ENCODE measurements at regions not wholly inside any gene's neighbourhood (a gene's known extent, or its start where the extent isn't known, plus 50 kb on each side); places are given as distances from the start of the nearest gene placed in this dataset.
A peak's percentile ranks its signal among the peaks of the same experiment; 100 is the strongest.

- Histone ChIP-seq H3K4ac (ENCODE audit: low read length) (no peak overlapping the region), H3K18ac (ENCODE audit: low read length) (no peak overlapping the region), H3K79me1 (ENCODE audit: low read depth, low read length) (peaks cover 4% of the 10 kb centered on the region), H3K14ac (ENCODE audit: low read length) (no peak overlapping the region), H2AFZ (ENCODE audit: low read length) (no peak overlapping the region), H3K27me3 (ENCODE audit: control insufficient read depth in 3 of 3, insufficient read depth in 3 of 3, low read depth in 1 of 3, low read length in 3 of 3) (no peaks in the 10 kb centered on the region), H3K4me3 (ENCODE audit: low read length in 2 of 2) (no peak overlapping the region), H2AK5ac (ENCODE audit: low read depth, low read length) (no peak overlapping the region), H3K9ac (ENCODE audit: low read depth, low read length, poor library complexity) (no peak overlapping the region), H4K91ac (ENCODE audit: low read depth, low read length, poor library complexity) (no peak overlapping the region), H3K4me2 (ENCODE audit: insufficient read depth, low read length, poor library complexity, severe bottlenecking) (no peak overlapping the region), H2BK15ac (ENCODE audit: low read length) (no peak overlapping the region), H4K8ac (ENCODE audit: low read depth, low read length) (no peak overlapping the region), H3K27ac (replicated peaks; ENCODE audit: low read length) (no peak overlapping the region), H2BK120ac (ENCODE audit: low read depth, low read length) (no peak overlapping the region), H3K9me3 (replicated peaks in 1 of 2; ENCODE audit: control insufficient read depth in 2 of 2, insufficient read depth in 1 of 2, low read depth in 1 of 2, low read length in 2 of 2) (peaks cover 0 to 9% of the 10 kb centered on the region in 2 donors), H3K36me3 (replicated peaks in 1 of 2; ENCODE audit: control insufficient read depth in 2 of 2, insufficient read depth in 2 of 2, low read length in 2 of 2) (peaks cover 0 to 12% of the 10 kb centered on the region in 2 donors), H2BK12ac (ENCODE audit: low read length) (no peak overlapping the region), H3K23ac (ENCODE audit: low read depth, low read length, poor library complexity) (no peak overlapping the region), H3K4me1 (ENCODE audit: control insufficient read depth in 2 of 2, insufficient read depth in 1 of 2, low read depth in 1 of 2, low read length in 2 of 2) (peaks cover 0 to 2% of the 10 kb centered on the region in 2 donors), H2BK5ac (ENCODE audit: low read length) (no peak overlapping the region)
- WGBS, 2 donors (ENCODE audit: extremely low coverage in 2 of 2, insufficient read length in 2 of 2, insufficient replicate concordance in 1 of 2): no CpG with 5 or more reads among the region's 4 CpGs
- no peak for DNase-seq (ENCODE audit: low spot score)
Measured at GRCh38 chr12:125356111-125356510, 290.9 kb downstream of the AACS start.

- Histone ChIP-seq H3K4me1 (ENCODE audit: control insufficient read depth in 2 of 2, insufficient read depth in 1 of 2, low read depth in 1 of 2, low read length in 2 of 2) (peaks cover 0 to 2% of the 10 kb centered on the region in 2 donors), H2BK12ac (ENCODE audit: low read length) (no peak overlapping the region), H3K4me2 (ENCODE audit: insufficient read depth, low read length, poor library complexity, severe bottlenecking) (no peak overlapping the region), H3K4ac (ENCODE audit: low read length) (no peak overlapping the region), H3K27ac (replicated peaks; ENCODE audit: low read length) (no peak overlapping the region), H2BK5ac (ENCODE audit: low read length) (no peak overlapping the region), H3K18ac (ENCODE audit: low read length) (no peak overlapping the region), H2BK15ac (ENCODE audit: low read length) (no peak overlapping the region), H3K4me3 (ENCODE audit: low read length in 2 of 2) (no peak overlapping the region), H3K9ac (ENCODE audit: low read depth, low read length, poor library complexity) (no peak overlapping the region), H3K79me1 (ENCODE audit: low read depth, low read length) (peaks cover 4% of the 10 kb centered on the region), H4K8ac (ENCODE audit: low read depth, low read length) (no peak overlapping the region), H3K14ac (ENCODE audit: low read length) (no peak overlapping the region), H4K91ac (ENCODE audit: low read depth, low read length, poor library complexity) (no peak overlapping the region), H2AK5ac (ENCODE audit: low read depth, low read length) (no peak overlapping the region), H2AFZ (ENCODE audit: low read length) (no peak overlapping the region), H3K27me3 (ENCODE audit: control insufficient read depth in 3 of 3, insufficient read depth in 3 of 3, low read depth in 1 of 3, low read length in 3 of 3) (peaks cover 0 to 4% (median 0%) of the 10 kb centered on the region in 3 experiments), H3K23ac (ENCODE audit: low read depth, low read length, poor library complexity) (no peak overlapping the region), H2BK120ac (ENCODE audit: low read depth, low read length) (no peak overlapping the region), H3K9me3 (replicated peaks in 1 of 2; ENCODE audit: control insufficient read depth in 2 of 2, insufficient read depth in 1 of 2, low read depth in 1 of 2, low read length in 2 of 2) (peaks cover 0 to 6% of the 10 kb centered on the region in 2 donors), H3K36me3 (replicated peaks in 1 of 2; ENCODE audit: control insufficient read depth in 2 of 2, insufficient read depth in 2 of 2, low read length in 2 of 2) (peaks cover 0 to 9% of the 10 kb centered on the region in 2 donors)
- no peak for DNase-seq (ENCODE audit: low spot score)
- no CpG with 5 or more reads among the region's 3 CpGs for WGBS, 2 donors (ENCODE audit: extremely low coverage in 2 of 2, insufficient read length in 2 of 2, insufficient replicate concordance in 1 of 2)
Measured at GRCh38 chr12:125357561-125357960, 292.3 kb downstream of the AACS start.

- Histone ChIP-seq H3K4me2 (ENCODE audit: insufficient read depth, low read length, poor library complexity, severe bottlenecking) (no peak overlapping the region), H3K4me1 (ENCODE audit: control insufficient read depth in 2 of 2, insufficient read depth in 1 of 2, low read depth in 1 of 2, low read length in 2 of 2) (no peaks in the 10 kb centered on the region), H3K9me3 (replicated peaks in 1 of 2; ENCODE audit: control insufficient read depth in 2 of 2, insufficient read depth in 1 of 2, low read depth in 1 of 2, low read length in 2 of 2) (peaks cover 0 to 4% of the 10 kb centered on the region in 2 donors), H2BK15ac (ENCODE audit: low read length) (no peak overlapping the region), H2AFZ (ENCODE audit: low read length) (no peak overlapping the region), H4K8ac (ENCODE audit: low read depth, low read length) (no peak overlapping the region), H3K27ac (replicated peaks; ENCODE audit: low read length) (no peak overlapping the region), H3K4me3 (ENCODE audit: low read length in 2 of 2) (no peak overlapping the region), H2BK5ac (ENCODE audit: low read length) (no peak overlapping the region), H3K4ac (ENCODE audit: low read length) (no peak overlapping the region), H3K23ac (ENCODE audit: low read depth, low read length, poor library complexity) (no peak overlapping the region), H3K36me3 (replicated peaks in 1 of 2; ENCODE audit: control insufficient read depth in 2 of 2, insufficient read depth in 2 of 2, low read length in 2 of 2) (peaks cover 0 to 4% of the 10 kb centered on the region in 2 donors), H3K14ac (ENCODE audit: low read length) (no peak overlapping the region), H2BK12ac (ENCODE audit: low read length) (no peak overlapping the region), H3K27me3 (ENCODE audit: control insufficient read depth in 3 of 3, insufficient read depth in 3 of 3, low read depth in 1 of 3, low read length in 3 of 3) (peaks cover 0 to 4% (median 0%) of the 10 kb centered on the region in 3 experiments), H2AK5ac (ENCODE audit: low read depth, low read length) (no peak overlapping the region), H3K9ac (ENCODE audit: low read depth, low read length, poor library complexity) (no peak overlapping the region), H4K91ac (ENCODE audit: low read depth, low read length, poor library complexity) (no peak overlapping the region), H3K79me1 (ENCODE audit: low read depth, low read length) (peaks cover 4% of the 10 kb centered on the region), H3K18ac (ENCODE audit: low read length) (no peak overlapping the region), H2BK120ac (ENCODE audit: low read depth, low read length) (no peak overlapping the region)
- no peak for DNase-seq (ENCODE audit: low spot score)
- no CpG with 5 or more reads among the region's 4 CpGs for WGBS, 2 donors (ENCODE audit: extremely low coverage in 2 of 2, insufficient read length in 2 of 2, insufficient replicate concordance in 1 of 2)
Measured at GRCh38 chr12:125360540-125360939, 295.3 kb downstream of the AACS start.

- Histone ChIP-seq H4K91ac (ENCODE audit: low read depth, low read length, poor library complexity) (no peak overlapping the region), H3K9ac (ENCODE audit: low read depth, low read length, poor library complexity) (no peak overlapping the region), H3K4me2 (ENCODE audit: insufficient read depth, low read length, poor library complexity, severe bottlenecking) (no peak overlapping the region), H2AK5ac (ENCODE audit: low read depth, low read length) (no peak overlapping the region), H3K23ac (ENCODE audit: low read depth, low read length, poor library complexity) (no peak overlapping the region), H3K4ac (ENCODE audit: low read length) (no peak overlapping the region), H2BK120ac (ENCODE audit: low read depth, low read length) (no peak overlapping the region), H3K9me3 (replicated peaks in 1 of 2; ENCODE audit: control insufficient read depth in 2 of 2, insufficient read depth in 1 of 2, low read depth in 1 of 2, low read length in 2 of 2) (no peaks in the 10 kb centered on the region), H3K4me1 (ENCODE audit: control insufficient read depth in 2 of 2, insufficient read depth in 1 of 2, low read depth in 1 of 2, low read length in 2 of 2) (peaks cover 0 to 6% of the 10 kb centered on the region in 2 donors), H3K27me3 (ENCODE audit: control insufficient read depth in 3 of 3, insufficient read depth in 3 of 3, low read depth in 1 of 3, low read length in 3 of 3) (peaks cover 0 to 4% (median 0%) of the 10 kb centered on the region in 3 experiments), H3K4me3 (ENCODE audit: low read length in 2 of 2) (no peak overlapping the region), H2AFZ (ENCODE audit: low read length) (no peak overlapping the region), H2BK12ac (ENCODE audit: low read length) (no peak overlapping the region), H2BK5ac (ENCODE audit: low read length) (no peak overlapping the region), H3K36me3 (replicated peaks in 1 of 2; ENCODE audit: control insufficient read depth in 2 of 2, insufficient read depth in 2 of 2, low read length in 2 of 2) (no peaks in the 10 kb centered on the region), H3K18ac (ENCODE audit: low read length) (no peak overlapping the region), H4K8ac (ENCODE audit: low read depth, low read length) (no peak overlapping the region), H2BK15ac (ENCODE audit: low read length) (no peak overlapping the region), H3K79me1 (ENCODE audit: low read depth, low read length) (no peaks in the 10 kb centered on the region), H3K27ac (replicated peaks; ENCODE audit: low read length) (no peak overlapping the region), H3K14ac (ENCODE audit: low read length) (no peak overlapping the region)
- peak; percentile 12 for DNase-seq (ENCODE audit: low spot score)
- no CpG with 5 or more reads among the region's 4 CpGs for WGBS, 2 donors (ENCODE audit: extremely low coverage in 2 of 2, insufficient read length in 2 of 2, insufficient replicate concordance in 1 of 2)
Measured at GRCh38 chr12:125371033-125371432, 305.8 kb downstream of the AACS start.
